GM21360 (cell line): ENCODE measurements at regions not wholly inside any gene's neighbourhood (a gene's known extent, or its start where the extent isn't known, plus 50 kb on each side); places are given as distances from the start of the nearest gene placed in this dataset.
"Not testable (repeated sequence)": the region's sequence is repeated elsewhere in the genome, so short reads cannot be mapped to it uniquely, and the experiment has no call there.

ENCODE experiments used
- ATAC-seq: cut with Tn5 transposase; IDR thresholded peaks from one replicate; pipeline ENCODE4 v1.9.1; 2021; ENCODE audit warnings: mild to moderate bottlenecking, moderate library complexity; ENCODE audit not compliant: unreplicated experiment

DNA sequence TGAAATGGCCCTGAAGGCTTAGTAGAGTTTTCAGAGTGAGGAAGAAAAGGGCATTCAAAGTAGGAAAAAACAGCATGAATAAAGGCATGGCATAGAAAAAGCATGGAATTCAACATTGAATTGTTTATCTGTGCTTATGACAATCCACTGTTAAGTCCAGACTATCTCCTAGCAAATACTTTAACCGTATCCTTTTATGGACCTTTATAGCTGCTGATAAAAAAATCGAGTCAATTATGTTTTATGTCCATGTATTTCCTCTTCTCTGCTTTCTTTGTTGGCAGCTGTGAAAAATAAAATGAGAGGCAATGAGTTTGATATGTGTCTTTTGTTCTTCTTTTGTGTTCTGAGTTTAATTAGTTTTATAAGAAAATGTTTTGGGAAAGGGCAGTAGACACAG lies 70.4 kb downstream of the TDRD15 start:
- ATAC-seq = no peak

DNA sequence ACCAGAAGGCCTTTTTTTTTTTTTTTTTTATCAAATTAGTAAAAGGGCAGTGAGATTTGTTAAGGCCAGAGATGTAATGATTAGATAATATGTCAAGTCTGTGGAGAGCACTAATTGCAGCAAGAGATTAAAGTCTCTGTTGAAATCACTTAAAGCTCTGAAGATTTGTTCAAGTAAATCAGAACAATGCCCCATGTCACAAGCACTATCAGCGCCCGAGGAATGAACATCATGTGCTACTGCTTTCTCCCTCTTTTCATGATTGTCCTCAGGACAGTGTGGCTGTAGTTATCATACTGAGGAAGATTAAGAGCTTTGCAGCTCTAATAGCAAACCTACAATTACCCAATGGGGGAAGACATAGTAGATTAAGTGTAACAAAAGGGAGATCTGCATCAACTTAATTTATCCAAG lies 71.1 kb downstream of the TDRD15 start:
- no peak for ATAC-seq

GRCh38 chr2:21195326-21195725 lies 71.6 kb downstream of the TDRD15 start:
- ATAC-seq = no peak

DNA sequence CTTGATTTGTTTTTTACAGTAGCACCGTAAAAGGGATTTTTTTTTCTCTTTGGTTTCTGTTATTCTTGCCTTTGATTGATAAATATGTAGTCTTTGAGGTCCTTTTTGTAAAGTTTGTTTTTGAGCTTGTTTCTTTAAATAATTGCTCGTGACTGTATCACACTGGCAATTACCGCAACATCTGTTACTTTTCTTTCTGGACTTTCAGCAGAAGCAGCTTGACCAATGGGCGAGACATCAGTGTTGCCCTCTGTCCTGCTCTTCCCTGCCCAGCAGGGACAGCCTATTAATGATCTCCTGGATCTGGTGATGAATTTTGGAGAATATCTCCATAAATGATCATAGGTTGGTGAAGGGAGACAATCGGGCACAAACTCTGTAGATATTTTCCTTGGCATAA lies 74.9 kb downstream of the TDRD15 start:
- no peak for ATAC-seq

GRCh38 chr2:21203976-21204375 lies 80.2 kb downstream of the TDRD15 start:
- no peak for ATAC-seq

DNA sequence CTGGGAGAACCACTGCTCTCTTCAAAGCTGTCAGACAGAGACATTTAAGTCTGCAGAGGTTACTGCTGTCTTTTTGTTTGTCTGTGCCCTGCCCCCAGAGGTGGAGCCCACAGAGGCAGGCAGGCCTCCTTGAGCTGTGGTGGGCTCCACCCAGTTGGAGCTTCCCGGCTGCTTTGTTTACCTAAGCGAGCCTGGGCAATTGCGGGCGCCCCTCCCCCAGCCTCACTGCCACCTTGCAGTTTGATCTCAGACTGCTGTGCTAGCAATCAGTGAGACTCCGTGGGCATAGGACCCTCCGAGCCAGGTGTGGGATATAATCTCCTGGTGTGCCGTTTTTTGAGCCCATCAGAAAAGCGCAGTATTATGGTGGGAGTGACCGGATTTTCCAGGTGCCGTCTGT lies 90.3 kb downstream of the TDRD15 start:
- not testable (repeated sequence) for ATAC-seq

- ATAC-seq = no peak
Measured at GRCh38 chr2:21217442-21217841, 93.7 kb downstream of the TDRD15 start.

- no peak for ATAC-seq
Measured at GRCh38 chr2:21220930-21221329, 97.2 kb downstream of the TDRD15 start.

GRCh38 chr2:21223618-21224017 lies 99.8 kb downstream of the TDRD15 start:
- ATAC-seq = no peak

GRCh38 chr2:21228041-21228895 lies 104.5 kb downstream of the TDRD15 start:
- ATAC-seq = no peak

DNA sequence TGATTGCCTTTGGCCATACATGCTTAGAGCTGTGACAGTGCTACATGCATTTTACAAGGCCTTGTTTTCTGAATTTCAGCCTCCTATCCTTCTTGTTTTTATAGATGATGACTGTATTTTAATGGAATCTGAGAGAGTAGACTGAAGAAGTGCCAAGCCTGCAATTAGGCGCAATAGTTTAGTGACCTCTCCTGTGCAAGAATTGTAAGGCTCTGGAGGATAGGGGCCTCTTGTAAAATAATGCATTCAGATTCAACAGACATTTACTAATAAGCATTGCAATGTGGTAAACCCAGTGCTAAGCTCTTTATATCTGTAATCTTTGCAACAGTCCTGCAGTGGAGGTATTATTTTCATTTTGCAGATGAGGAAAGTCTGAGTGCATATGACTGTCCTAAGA lies 105.5 kb downstream of the TDRD15 start:
- no peak for ATAC-seq

DNA sequence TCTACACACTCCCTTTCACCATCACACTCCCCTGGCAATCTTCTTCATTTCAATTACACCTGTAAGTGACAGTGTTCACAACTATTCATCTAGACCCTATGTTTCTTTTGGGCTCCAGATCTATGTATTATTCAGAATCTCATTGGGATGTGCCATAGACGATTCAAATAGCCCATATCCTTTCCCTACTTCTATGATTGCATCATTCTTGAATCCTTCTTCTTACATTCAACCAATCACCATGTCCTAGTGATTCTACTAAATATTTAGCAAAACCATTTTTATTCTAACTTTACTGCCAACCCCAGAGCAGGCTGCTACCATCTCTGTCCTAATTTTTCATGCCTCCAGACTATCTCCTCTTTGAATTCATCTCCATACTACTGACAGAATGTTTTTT lies 106.4 kb downstream of the TDRD15 start:
- no peak for ATAC-seq

GRCh38 chr2:21231985-21232384 lies 108.2 kb downstream of the TDRD15 start:
- ATAC-seq = no peak

GRCh38 chr2:21233194-21233593 lies 109.4 kb downstream of the TDRD15 start:
- no peak for ATAC-seq

- no peak for ATAC-seq
Measured at GRCh38 chr2:21234001-21234400, 110.2 kb downstream of the TDRD15 start.

DNA sequence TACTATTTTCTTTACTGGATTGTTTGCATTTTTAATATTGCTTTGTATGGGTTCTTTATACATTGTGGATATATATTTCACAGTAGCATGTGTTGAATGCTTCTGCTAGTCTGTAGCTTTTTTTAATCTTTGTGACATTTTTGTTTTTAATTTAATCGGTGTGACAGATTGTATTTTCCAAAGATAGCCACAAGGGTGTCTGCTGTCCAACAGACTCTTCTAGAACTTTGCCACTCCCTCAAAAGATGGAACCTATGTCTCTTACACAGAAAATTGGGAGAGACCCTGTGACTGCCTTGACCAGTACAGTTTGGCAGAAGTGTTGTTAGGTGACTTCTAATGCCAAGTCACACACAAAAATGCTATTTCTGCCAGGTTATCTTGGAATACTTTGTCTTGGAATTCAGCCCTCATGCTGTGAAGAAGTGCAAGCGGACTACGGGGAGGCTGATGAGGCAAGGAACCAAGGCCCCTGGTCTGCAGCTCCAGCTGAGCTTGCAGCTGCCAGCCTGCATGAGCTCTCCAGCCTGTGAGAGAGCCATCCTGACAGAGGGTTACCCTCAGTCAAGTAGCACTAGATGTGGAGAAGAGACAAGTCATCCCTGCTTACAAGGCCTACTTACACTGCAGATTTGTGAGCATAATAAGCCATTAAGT lies 110.8 kb downstream of the TDRD15 start:
- no peak for ATAC-seq

DNA sequence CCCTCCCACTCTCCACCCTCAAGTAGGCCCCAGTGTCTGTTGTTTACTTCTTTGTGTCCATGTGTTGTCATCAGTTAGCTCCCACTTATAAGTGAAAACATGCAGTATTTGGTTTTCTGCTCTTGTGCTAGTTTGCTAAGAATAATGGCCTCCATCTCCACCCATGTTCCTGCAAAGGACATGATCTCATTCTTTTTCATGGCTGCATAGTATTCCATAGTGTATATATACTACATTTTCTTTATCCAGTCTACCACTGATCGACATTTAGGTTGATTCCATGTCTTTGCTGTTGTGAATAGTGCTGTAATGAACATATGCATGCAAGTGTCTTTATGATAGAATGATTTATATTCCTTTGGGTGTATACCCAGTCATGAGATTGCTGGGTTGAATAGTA lies 116.0 kb downstream of the TDRD15 start:
- not testable (repeated sequence) for ATAC-seq

DNA sequence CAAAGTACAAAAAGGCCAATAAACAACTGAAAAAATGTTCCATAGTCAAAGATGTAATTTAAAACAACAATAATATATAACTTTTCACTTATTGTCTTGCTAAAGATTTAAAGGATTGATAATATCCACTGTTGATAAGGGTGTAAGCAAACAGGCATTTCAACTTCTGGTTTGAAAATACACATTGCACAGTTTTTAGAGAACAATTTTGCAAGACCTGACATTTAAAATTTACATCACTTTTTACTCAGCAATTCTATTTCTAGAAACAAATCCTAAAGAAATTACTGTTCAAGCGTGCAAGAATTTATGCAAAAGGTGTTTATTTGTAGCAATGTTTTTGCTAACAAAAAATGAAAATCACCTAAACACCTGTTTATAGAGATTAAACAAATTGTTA lies 120.4 kb downstream of the TDRD15 start:
- ATAC-seq = no peak

DNA sequence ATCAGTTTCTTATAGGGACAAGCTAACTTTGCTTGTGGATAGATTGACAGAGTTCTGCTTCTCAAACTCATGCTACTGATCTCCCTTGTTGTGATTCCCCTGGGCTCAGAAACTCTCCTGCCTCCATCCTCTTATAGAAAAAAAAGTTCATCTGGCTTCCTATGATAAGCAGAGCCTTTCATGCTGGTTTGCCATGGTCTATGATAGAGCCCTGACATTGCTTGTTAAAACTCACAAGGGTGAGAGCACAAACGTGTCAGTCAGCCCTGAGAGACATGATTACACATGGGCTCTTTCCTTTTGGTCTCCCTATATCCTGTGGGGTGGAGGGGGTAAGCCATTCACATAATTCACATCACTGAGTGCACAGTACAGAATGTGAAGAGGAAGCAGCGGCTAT lies 121.8 kb downstream of the TDRD15 start:
- no peak for ATAC-seq

DNA sequence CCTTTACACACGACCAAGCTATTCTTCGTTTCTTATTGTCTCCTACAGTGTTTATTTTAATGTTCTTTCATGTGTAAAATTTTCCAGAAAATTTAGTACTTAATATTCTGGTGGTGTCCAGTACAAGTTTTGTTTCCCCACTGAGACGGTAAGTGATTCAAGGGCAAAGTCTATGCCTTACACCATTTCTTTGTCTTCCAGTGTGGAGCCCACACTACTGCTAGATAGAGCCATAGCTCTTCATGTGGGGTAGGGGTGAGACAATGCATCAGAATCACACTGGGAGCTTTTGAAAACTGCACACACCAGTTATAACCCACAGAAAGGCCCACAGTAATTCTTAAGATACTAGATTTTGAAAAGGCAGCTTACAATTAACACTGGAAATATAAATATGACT lies 125.6 kb downstream of the TDRD15 start:
- no peak for ATAC-seq

- ATAC-seq = no peak
Measured at GRCh38 chr2:21250673-21251072, 126.9 kb downstream of the TDRD15 start.

DNA sequence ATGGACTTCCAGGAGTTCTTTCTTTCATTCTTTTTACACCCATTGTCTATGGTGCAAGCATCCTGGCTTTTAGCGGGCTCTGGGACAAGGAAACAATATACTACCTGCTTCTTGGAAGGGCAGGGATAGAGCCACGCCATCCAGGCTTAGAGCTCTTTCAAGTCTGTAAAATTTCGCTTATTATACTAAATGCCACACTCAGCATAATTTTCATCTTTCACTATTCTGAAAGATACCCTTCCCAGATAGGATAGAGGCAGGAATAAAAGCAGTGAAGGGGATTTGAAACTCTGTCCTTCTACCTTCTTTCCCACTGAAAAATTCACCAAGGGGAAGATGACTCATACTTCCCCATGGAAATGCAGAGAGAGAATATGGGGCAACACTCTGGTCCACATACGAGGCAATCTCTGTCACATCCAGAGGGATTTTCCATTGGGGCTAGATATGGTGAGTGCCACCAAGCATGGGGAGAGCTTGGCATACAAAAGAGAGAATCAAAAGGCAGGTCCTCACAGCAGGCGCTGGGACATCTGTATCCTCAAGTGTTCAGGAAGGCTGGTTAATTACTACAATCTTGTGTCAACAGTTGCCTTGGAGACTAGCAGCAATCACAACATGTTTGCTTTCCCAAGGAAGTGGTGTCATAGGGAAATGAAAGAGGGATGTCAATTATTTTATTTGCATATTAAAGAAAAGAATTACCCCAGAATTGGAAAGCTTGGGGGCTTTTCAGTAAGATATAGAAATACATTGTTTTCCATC lies 127.6 kb downstream of the TDRD15 start:
- ATAC-seq = no peak
